MM.1S (cell line): ENCODE measurements at regions not wholly inside any gene's neighbourhood (a gene's known extent, or its start where the extent isn't known, plus 50 kb on each side); places are given as distances from the start of the nearest gene placed in this dataset.
"Not testable (repeated sequence)": the region's sequence is repeated elsewhere in the genome, so short reads cannot be mapped to it uniquely, and the experiment has no call there.

Experiments used
- EZH2 ChIP-seq: fragments of 300-600 bp; sonication (generic); optimal IDR thresholded peaks from 2 replicates; pipeline ENCODE3; 2017; ENCODE audit warnings: low read depth, mild to moderate bottlenecking, antibody characterized with exemption, low read length, mixed read lengths
- EZH2phosphoT487 ChIP-seq: fragments of 300-600 bp; sonication (generic); IDR thresholded peaks from 2 replicates; pipeline ENCODE4 v1.6.1; 2018; ENCODE audit warnings: antibody characterized with exemption, low read length
- TF ChIP-seq, protein P1 (sequence below): fragments of 300-600 bp; sonication (generic); IDR thresholded peaks from 2 replicates; pipeline ENCODE4 v1.5.1; 2016; ENCODE audit warnings: antibody characterized with exemption, low read length, mixed read lengths

DNA sequence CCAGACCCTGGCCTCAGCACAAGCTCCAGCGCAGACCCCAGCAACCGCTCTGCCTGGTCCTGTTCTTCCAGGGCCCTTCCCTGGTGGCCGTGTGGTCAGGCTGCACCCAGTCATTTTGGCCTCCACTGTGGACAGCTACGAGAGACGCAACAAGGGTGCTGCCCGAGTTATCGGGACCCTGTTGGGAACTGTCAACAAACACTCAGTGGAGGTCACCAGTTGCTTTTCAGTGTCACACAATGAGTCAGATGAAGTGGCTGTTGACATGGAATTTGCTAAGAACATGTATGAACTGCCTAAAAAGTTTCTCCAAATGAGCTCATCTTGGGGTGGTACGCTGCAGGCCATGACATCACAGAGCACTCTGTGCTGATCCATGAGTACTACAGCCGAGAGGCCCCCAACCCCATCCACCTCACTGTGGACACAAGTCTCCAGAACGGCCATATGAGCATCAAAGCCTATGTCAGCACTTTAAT, 190.7 kb upstream of the TPTE start:
- TF ChIP-seq, protein P1, sequence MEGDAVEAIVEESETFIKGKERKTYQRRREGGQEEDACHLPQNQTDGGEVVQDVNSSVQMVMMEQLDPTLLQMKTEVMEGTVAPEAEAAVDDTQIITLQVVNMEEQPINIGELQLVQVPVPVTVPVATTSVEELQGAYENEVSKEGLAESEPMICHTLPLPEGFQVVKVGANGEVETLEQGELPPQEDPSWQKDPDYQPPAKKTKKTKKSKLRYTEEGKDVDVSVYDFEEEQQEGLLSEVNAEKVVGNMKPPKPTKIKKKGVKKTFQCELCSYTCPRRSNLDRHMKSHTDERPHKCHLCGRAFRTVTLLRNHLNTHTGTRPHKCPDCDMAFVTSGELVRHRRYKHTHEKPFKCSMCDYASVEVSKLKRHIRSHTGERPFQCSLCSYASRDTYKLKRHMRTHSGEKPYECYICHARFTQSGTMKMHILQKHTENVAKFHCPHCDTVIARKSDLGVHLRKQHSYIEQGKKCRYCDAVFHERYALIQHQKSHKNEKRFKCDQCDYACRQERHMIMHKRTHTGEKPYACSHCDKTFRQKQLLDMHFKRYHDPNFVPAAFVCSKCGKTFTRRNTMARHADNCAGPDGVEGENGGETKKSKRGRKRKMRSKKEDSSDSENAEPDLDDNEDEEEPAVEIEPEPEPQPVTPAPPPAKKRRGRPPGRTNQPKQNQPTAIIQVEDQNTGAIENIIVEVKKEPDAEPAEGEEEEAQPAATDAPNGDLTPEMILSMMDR: not testable (repeated sequence)
- TF ChIP-seq EZH2, EZH2phosphoT487: not testable (repeated sequence)
